ENCODE measurements at regions not wholly inside any gene's neighbourhood (a gene's known extent, or its start where the extent isn't known, plus 50 kb on each side); places are given as distances from the start of the nearest gene placed in this dataset.

DNA sequence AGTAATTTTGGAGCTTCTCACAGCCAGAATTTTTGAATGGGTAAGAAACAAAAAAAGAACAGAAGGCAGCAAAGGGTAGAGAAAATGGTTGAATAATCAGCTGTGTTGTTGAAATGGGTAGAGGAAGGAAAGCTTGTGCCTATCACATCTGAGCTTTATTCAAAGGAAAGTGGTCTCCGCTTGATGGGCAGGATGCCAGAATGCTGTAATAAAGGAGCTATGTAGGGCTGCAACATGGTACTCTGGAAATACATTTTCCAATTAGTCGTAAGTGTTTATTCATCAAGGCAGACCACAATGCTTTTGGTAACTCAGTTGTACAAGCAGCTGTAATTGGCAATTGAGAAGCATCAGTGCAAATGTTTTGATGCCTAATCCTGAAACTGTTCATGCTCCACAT is 196.9 kb downstream of the ICOS start:
- H3K27me3 ChIP-seq (ENCODE audit: control insufficient read depth, insufficient read depth, low read length): peaks cover 3% of the 10 kb centered on the region
- DNase-seq (ENCODE audit: low read depth): no peak
- H3K4me3 ChIP-seq (ENCODE audit: low read depth, low read length): no peak overlapping the region
- TF ChIP-seq CTCF (IDR thresholded peaks at IDR 0.05; ENCODE audit: insufficient read depth, low read length, poor library complexity, severe bottlenecking): no peak
- no peaks in the 10 kb centered on the region for H3K36me3 ChIP-seq (ENCODE audit: control insufficient read depth, insufficient read depth, low read length)

DNA sequence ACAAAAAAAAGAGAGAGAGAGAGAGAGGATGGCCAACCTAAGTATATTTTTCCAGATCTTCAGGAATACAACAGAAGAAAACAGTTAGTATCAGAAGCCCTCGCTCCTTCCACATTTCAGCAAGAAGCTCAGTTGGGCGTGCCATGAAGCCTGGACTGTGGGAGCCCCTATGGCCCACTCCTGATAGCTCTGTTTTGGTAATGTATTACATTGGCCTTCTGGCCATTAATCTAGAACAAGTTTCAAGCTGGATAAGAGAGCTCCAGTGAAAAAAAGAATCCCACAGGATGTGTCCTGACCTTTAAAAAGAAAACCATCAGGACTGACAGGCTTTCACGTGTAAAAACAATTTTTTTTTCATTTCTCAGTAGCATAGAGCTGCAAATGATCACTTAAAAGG is 197.9 kb downstream of the ICOS start:
- no peak overlapping the region for H3K4me3 ChIP-seq (ENCODE audit: low read depth, low read length)
- peaks cover 3% of the 10 kb centered on the region for H3K27me3 ChIP-seq (ENCODE audit: control insufficient read depth, insufficient read depth, low read length)
- no peak for DNase-seq (ENCODE audit: low read depth)
- H3K36me3 ChIP-seq (ENCODE audit: control insufficient read depth, insufficient read depth, low read length): no peaks in the 10 kb centered on the region
- TF ChIP-seq CTCF (IDR thresholded peaks at IDR 0.05; ENCODE audit: insufficient read depth, low read length, poor library complexity, severe bottlenecking): no peak

DNA sequence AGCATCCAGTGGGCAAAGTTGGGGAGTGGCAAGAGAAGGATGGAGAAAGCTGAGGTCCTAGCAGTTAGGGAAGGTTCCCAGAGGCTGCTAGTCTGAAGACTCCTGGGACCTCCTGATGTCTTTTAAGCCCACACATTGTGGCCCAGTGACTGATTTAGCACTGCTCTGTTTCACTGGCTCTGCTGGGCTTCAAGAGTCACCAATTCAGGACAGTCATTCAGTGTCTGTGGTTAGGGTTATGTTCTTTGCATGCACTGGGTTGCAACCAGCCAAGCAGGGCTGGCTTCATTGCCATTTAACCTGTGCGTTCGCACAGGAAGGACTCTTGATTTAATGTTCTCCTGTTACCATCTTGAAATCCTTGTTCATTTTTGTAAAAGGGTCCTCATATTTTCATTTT is 199.2 kb downstream of the ICOS start:
- Histone ChIP-seq H3K36me3 (ENCODE audit: control insufficient read depth, insufficient read depth, low read length) (no peaks in the 10 kb centered on the region), H3K27me3 (ENCODE audit: control insufficient read depth, insufficient read depth, low read length) (peaks cover 3% of the 10 kb centered on the region), H3K4me3 (ENCODE audit: low read depth, low read length) (no peak overlapping the region)
- no peak for DNase-seq (ENCODE audit: low read depth)
- no peak for TF ChIP-seq CTCF (IDR thresholded peaks at IDR 0.05; ENCODE audit: insufficient read depth, low read length, poor library complexity, severe bottlenecking)

DNA sequence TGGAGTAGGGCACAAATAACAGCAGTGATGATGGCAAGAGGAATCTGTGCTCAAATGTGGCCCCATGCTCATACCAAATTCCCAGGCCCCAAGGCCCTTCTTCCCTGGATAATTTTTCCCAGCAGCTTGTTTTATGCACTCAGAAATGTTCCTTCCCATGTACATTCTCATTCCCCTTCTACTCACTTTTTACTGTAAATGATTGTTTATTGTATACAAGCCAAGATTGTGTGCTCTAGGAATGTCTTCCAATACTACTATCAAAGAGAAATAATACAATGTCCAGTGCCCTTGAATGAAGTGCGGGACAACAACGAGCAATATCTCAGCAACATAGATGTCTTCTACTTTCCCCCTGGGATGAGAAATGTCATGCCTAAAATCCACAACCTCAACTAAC is 201.6 kb downstream of the ICOS start:
- peaks cover 3% of the 10 kb centered on the region for H3K27me3 ChIP-seq (ENCODE audit: control insufficient read depth, insufficient read depth, low read length)
- TF ChIP-seq CTCF (IDR thresholded peaks at IDR 0.05; ENCODE audit: insufficient read depth, low read length, poor library complexity, severe bottlenecking): no peak
- no peak overlapping the region for H3K4me3 ChIP-seq (ENCODE audit: low read depth, low read length)
- DNase-seq (ENCODE audit: low read depth): no peak
- no peaks in the 10 kb centered on the region for H3K36me3 ChIP-seq (ENCODE audit: control insufficient read depth, insufficient read depth, low read length)

DNA sequence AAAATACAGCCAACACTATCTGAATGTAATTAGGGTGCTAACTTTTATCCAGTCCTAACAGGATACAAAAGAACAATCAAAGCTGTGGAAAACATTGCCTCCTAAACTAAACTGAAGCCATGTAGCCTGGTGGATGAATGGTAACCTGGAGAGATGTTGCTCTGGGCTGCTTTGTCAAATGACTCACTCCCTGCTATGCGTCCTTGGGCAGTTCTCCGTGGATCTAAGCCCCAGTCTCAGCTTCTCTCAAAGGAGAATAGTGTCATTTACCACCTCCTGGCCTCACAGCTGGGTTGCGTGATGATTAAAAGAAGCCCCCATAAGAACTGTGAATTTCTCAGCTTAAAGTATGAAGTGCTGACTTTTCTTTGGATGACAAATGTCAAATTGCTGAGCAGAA is 203.7 kb downstream of the ICOS start:
- peaks cover 3% of the 10 kb centered on the region for H3K27me3 ChIP-seq (ENCODE audit: control insufficient read depth, insufficient read depth, low read length)
- no peak overlapping the region for H3K4me3 ChIP-seq (ENCODE audit: low read depth, low read length)
- DNase-seq (ENCODE audit: low read depth): no peak
- no peaks in the 10 kb centered on the region for H3K36me3 ChIP-seq (ENCODE audit: control insufficient read depth, insufficient read depth, low read length)
- TF ChIP-seq CTCF (IDR thresholded peaks at IDR 0.05; ENCODE audit: insufficient read depth, low read length, poor library complexity, severe bottlenecking): no peak

GRCh38 chr2:204143216-204144014 is 206.9 kb downstream of the ICOS start:
- TF ChIP-seq CTCF (IDR thresholded peaks at IDR 0.05; ENCODE audit: insufficient read depth, low read length, poor library complexity, severe bottlenecking): no peak
- DNase-seq (ENCODE audit: low read depth): no peak
- no peaks in the 10 kb centered on the region for H3K27me3 ChIP-seq (ENCODE audit: control insufficient read depth, insufficient read depth, low read length)
- H3K36me3 ChIP-seq (ENCODE audit: control insufficient read depth, insufficient read depth, low read length): no peaks in the 10 kb centered on the region
- no peak overlapping the region for H3K4me3 ChIP-seq (ENCODE audit: low read depth, low read length)
